ENCODE measurements at regions not wholly inside any gene's neighbourhood (a gene's known extent, or its start where the extent isn't known, plus 50 kb on each side); places are given as distances from the start of the nearest gene placed in this dataset.
"Not testable (repeated sequence)": the region's sequence is repeated elsewhere in the genome, so short reads cannot be mapped to it uniquely, and the experiment has no call there.

GRCh38 chr5:92022415-92023140, 639.5 kb upstream of the ARRDC3 start:
- no peak overlapping the region for H3K27ac Mint-ChIP-seq (ENCODE audit: unreplicated experiment)
- H3K4me3 Mint-ChIP-seq (ENCODE audit: unreplicated experiment) = no peak overlapping the region
- no peak for TF ChIP-seq CTCF (IDR thresholded peaks at IDR 0.05)

GRCh38 chr5:92019376-92019990, 636.4 kb upstream of the ARRDC3 start:
- Mint-ChIP-seq H3K27ac (ENCODE audit: unreplicated experiment) (no peak overlapping the region), H3K9me3 (ENCODE audit: low read depth) (no peaks in the 10 kb centered on the region), H3K4me3 (ENCODE audit: unreplicated experiment) (no peak overlapping the region), H3K27me3 (ENCODE audit: low read depth) (no peaks in the 10 kb centered on the region), H3K36me3 (ENCODE audit: low read depth) (no peaks in the 10 kb centered on the region), H3K4me1 (ENCODE audit: low read depth) (peaks cover 14% of the 10 kb centered on the region)
- no peak for TF ChIP-seq CTCF (IDR thresholded peaks at IDR 0.05)
- no peak for DNase-seq (ENCODE audit: low spot score)

More at GRCh38 chr5:92022415-92023140, 639.5 kb upstream of the ARRDC3 start:
- DNase-seq (ENCODE audit: low spot score) = no peak
- H3K4me1 Mint-ChIP-seq (ENCODE audit: low read depth) = peaks cover 6% of the 10 kb centered on the region
- no peaks in the 10 kb centered on the region for H3K9me3 Mint-ChIP-seq (ENCODE audit: low read depth)
- no peaks in the 10 kb centered on the region for H3K27me3 Mint-ChIP-seq (ENCODE audit: low read depth)
- H3K36me3 Mint-ChIP-seq (ENCODE audit: low read depth) = no peaks in the 10 kb centered on the region

- peak overlapping the region; percentile 54 for H3K27ac Mint-ChIP-seq (ENCODE audit: unreplicated experiment)
- no peak for DNase-seq (ENCODE audit: low spot score)
- no peaks in the 10 kb centered on the region for H3K27me3 Mint-ChIP-seq (ENCODE audit: low read depth)
- no peak overlapping the region for H3K4me3 Mint-ChIP-seq (ENCODE audit: unreplicated experiment)
- no peak for TF ChIP-seq CTCF (IDR thresholded peaks at IDR 0.05)
- H3K4me1 Mint-ChIP-seq (ENCODE audit: low read depth) = peaks cover 14% of the 10 kb centered on the region
- H3K36me3 Mint-ChIP-seq (ENCODE audit: low read depth) = no peaks in the 10 kb centered on the region
- H3K9me3 Mint-ChIP-seq (ENCODE audit: low read depth) = no peaks in the 10 kb centered on the region
Observed at GRCh38 chr5:92017776-92018175, 634.7 kb upstream of the ARRDC3 start.

- not testable (repeated sequence) for H3K36me3 Mint-ChIP-seq (ENCODE audit: low read depth); DNase-seq (ENCODE audit: low spot score); H3K4me3 Mint-ChIP-seq (ENCODE audit: unreplicated experiment); H3K9me3 Mint-ChIP-seq (ENCODE audit: low read depth); H3K4me1 Mint-ChIP-seq (ENCODE audit: low read depth); H3K27me3 Mint-ChIP-seq (ENCODE audit: low read depth); H3K27ac Mint-ChIP-seq (ENCODE audit: unreplicated experiment)
Observed at GRCh38 chr5:92011845-92012244, 628.7 kb upstream of the ARRDC3 start.

- H3K9me3 Mint-ChIP-seq (ENCODE audit: low read depth) = no peaks in the 10 kb centered on the region
- H3K4me3 Mint-ChIP-seq (ENCODE audit: unreplicated experiment) = no peak overlapping the region
- TF ChIP-seq CTCF (IDR thresholded peaks at IDR 0.05) = no peak
- H3K27me3 Mint-ChIP-seq (ENCODE audit: low read depth) = no peaks in the 10 kb centered on the region
- H3K36me3 Mint-ChIP-seq (ENCODE audit: low read depth) = no peaks in the 10 kb centered on the region
- H3K4me1 Mint-ChIP-seq (ENCODE audit: low read depth) = no peaks in the 10 kb centered on the region
- DNase-seq (ENCODE audit: low spot score) = no peak
- no peak overlapping the region for H3K27ac Mint-ChIP-seq (ENCODE audit: unreplicated experiment)
Observed at GRCh38 chr5:92003806-92004205, 620.7 kb upstream of the ARRDC3 start.
